Stromal cell of bone marrow (primary cell): ENCODE measurements at regions not wholly inside any gene's neighbourhood (a gene's known extent, or its start where the extent isn't known, plus 50 kb on each side); places are given as distances from the start of the nearest gene placed in this dataset.
A peak's percentile ranks its signal among the peaks of the same experiment; 100 is the strongest.

Experiments used
- DNase-seq: peaks from one replicate; pipeline ENCODE4 v3.0.0-alpha.2; 2012; ENCODE audit warnings: low read depth

DNA sequence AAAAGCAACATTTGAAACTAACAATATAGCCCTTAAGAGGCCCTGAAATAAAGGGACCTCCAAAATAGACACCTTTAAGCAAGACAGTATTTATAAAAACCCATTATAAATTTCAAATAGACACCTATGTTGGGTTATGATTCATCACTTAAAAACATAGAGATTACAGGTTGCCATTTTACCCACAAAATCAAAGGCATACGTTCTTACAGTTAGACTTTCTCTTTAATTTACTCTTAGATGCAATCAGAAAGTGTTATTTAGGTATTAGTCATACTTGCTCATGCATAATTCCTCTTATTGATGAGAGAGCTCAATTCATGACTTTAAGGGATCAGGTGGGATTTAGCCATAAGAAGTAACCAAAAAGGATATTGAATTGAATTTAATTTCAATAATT, 51.5 kb upstream of the TMEM200A start:
- DNase-seq, result no peak

DNA sequence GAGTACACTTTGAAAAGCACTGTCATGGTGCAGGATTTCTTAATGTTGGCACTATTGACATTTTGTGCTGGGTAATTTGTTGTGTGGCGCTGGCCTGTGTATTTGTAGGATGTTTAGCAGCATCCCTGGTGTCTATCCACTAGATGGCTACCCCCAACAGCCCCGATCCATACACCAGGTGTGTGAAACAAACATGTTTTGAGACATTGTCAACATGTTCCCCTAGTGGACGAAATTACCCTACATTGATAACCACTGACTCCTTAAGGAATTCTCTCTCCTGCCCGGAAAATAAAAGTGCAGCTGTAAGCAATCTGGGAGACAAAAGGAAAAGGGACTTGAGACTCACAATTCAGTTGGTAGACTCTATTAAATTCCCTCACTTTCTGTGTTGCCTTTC, 52.6 kb upstream of the TMEM200A start:
- DNase-seq, result no peak

DNA sequence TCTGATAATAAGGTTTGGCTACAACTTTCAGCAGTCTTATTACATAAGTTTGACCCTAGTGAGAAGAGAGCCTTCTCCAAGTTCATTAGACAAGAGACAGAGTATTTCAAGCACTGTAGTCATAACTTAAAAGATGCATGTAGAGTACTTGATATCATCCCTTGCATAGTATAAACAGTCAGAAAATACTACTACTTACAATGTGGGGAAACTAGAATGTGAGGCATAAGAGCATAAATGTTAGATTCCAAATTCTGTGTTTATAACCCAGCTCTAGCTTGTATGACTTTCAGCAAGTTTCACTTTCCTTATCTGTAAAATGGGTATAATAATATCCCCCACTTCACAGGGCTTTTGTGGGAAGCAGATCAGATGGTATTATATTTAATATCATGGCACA, 56.8 kb upstream of the TMEM200A start:
- no peak for DNase-seq

DNA sequence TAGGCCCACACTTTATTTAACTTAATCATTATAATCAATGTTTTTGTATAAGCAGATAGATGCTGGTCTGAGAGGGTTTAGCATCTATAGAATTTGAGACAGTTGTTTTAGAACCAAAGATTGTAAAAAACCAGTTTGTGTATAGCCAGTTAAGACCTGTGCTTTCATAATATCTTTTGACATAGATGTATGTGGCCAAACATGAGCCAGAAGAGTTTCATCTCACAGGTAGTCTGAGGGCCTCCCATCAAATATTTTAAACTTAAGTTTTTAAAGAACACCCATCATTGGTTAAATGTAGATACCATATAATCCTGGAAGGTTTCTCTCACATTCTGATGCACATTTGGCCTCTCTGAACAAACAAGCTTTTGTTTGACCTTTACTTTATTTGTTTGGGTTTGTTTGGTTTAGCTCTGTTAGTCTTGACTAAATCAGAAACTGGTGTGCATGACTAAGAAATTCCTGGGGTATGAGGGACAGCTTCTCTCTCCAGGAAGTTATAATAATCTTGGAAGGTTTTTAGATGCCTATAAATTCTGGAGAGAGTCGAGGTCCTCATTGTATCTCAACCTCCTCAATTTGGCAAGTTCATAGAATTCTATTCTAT, 58.0 kb upstream of the TMEM200A start:
- DNase-seq, result peak; percentile 70

DNA sequence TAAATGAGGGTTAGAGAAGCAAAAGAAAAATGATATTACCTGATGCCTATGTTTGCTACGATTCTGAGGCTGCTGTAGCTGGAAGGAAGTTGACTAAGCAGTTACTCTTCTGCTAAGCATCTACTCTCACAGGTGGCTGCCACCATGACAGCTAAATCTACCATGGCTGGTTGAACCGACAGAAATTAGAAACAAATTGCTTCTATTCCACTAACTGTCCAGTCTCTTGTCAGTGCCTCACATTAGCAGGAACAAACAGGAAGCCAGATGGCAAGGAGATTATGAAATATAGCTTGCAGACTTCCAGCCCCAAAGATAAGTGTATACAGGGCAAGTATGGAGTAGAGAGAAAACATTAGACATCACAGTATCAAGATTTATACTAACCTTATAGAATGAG, 59.4 kb upstream of the TMEM200A start:
- no peak for DNase-seq

DNA sequence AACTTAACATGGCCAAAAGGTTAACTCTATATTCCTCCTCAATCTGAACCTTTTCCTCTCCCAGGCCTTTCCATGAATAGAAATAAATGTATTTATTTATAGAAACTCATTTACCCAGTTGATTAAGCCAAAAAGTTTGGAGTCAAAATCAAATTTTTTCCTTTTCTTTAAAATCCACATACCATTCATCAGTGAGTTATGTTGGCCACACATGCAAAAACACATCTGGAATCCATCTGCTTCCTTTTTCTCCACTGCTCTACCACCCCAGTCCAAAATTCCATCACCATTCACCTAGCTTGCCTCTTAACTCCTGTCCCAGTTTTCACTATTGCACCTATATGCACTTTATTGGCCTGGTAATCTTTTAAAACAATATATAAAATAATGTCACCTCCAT, 62.4 kb upstream of the TMEM200A start:
- peak; percentile 22 for DNase-seq

DNA sequence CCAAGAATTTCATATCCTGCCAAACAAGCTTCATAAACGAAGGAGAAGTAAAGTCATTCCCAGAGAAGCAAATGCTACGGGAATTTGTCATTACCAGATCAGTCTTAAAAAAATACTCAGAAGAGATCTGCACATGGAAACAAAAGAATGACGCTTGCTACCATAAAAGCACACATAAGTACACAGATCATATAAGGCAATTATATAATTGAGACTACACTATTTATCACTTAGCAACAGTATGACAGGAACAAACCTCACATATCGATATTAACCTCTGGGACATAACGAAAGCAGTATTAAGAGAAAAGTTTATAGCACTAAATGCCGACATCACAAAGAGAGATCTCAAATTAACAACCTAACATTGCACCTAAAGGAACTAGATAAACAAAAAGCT, 67.6 kb upstream of the TMEM200A start:
- no peak for DNase-seq

DNA sequence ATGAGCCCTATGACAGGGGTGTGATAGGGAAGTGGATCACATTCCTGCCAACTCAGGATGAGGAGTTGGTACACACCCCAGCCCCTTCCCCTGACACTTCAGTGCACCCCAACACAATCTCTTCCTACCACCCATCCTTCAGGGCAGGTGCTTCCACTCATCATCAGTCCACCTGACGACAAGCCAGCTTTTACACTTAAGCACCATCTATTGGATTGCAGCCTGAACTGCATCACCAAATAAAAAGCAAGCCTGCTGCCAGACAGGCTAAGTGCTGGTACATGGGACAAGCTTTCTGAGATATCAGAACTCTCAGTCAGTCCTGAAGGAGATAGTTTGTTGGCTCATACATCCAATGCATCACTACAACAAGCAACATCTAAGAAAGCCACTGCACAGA, 69.0 kb upstream of the TMEM200A start:
- no peak for DNase-seq

DNA sequence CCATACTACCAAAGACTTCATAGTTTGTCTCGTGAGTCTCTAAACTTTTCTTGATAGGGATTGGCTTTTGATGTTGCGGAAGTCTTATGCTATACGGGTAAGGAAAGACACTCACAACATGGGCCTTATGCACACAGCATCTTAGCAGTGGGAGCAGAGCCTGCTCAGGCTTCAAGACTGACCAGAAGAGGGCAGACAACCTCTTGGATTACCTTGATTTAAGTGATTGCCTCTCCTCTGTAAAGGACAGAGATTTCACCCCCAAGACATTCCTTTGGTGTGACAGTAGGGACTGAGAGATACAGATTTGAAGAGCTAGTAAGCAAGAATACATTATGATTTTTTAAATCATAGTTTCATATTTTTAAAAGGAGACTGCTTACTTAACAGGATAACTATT, 71.0 kb upstream of the SAMD3 start:
- peak; percentile 40 for DNase-seq

DNA sequence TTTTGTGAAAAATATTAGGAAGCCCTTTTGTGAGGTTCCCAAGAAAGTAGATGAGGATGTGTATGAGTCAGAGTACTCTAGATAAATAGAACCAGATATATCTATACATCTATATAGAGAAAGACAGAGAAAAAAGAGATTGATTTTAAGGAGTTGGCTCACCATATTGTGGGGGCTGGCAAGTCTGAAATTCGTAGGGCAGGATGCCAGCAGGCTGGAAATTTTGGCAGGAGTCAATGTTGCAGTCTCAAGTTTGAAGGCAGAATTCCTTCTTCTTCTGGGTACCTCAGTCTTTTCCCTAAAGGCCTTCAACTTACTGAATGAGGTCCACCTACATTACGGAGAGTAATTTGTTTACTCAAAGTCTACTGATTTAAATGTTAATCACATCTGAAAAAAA, 65.3 kb upstream of the SAMD3 start:
- DNase-seq, result no peak

DNA sequence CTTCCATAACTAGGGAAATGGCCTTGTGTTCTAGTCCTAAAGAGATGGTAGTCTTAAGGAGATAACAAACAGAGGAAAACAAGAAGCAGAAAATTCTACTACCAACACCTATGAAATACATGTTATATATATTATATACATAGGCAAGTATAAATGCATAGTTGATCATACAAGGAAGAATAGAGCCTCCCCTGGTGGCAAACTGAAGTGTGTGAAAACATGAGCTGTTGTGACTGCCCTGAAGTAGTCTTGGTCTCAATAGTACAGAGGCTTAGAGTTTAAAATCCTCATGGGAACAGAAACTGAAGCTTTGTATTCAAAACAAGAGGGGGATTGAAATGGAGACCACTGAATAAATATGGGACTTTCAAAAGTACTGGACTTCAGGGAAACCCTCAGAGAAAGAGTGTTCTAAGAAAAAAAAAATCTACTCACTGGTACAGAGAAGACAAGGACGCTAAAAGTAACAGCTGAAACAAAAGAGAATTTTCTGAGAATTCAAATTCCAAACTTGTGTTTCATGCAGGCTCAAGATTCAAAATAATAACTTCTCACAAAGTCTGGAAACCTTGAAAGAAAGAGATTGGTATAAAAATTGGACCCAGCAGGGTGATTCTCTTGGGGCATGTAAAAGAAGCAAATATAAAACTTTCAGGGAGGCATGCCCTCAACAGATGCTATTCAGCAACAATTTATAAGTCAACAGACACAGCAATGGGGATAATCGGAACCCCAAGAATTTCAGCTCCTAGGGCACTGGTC, 59.7 kb upstream of the SAMD3 start:
- DNase-seq, result no peak

DNA sequence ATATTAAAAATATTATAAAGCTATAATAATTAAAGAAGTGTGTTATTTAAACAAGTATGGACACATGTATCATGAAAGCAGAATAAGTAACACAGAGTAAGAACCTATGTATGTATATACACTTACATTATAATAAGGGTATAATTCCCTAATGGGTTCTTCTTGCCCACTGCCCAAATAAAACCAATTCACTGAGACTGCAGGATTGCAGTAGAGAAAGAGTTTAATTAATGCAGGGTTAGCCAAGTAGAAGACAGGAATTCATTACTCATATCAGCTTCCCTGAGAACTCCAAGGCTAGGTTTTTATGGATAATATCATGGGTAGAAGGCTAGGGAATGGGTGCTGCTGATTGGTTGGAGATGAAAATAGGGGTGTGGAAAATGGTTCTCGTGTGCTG, 53.8 kb upstream of the SAMD3 start:
- no peak for DNase-seq

DNA sequence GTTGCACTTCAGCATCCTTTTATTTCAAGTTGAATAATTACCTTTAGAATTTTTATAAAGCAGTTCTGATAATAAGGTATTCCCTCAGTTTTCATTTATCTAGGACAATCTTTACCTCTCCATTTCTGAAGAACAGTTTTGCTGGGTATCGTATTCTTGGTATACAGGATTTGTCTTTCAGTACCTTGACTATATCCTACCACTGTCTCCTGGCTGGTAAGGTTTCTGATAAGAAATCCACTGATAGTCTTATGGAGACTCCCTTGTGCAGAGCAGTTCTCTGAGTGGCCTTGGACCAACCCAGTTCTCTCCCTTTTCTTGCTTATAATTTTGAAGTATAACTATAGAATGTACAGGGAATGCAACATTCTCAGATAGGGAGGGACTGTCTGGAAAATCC, 51.3 kb upstream of the SAMD3 start:
- no peak for DNase-seq
